Activated CD4-positive, alpha-beta memory T cell treated with anti-CD3 and anti-CD28 coated beads, Interleukin-2, amount 10 ng/mL, durations not matched to agents 7 days and 5 days (primary cell): ENCODE measurements at regions not wholly inside any gene's neighbourhood (a gene's known extent, or its start where the extent isn't known, plus 50 kb on each side); places are given as distances from the start of the nearest gene placed in this dataset.
"Not testable (repeated sequence)": the region's sequence is repeated elsewhere in the genome, so short reads cannot be mapped to it uniquely, and the experiment has no call there.

ENCODE experiments used
- CTCF ChIA-PET: fragments of 350-600 bp; sonication (Branson Sonifier 250); formaldehyde crosslinking; loops from one replicate; lab custom pipeline; 2021; ENCODE audit warnings: antibody characterized with exemption, inconsistent platforms; lab: Charles Lee
- POLR2A ChIA-PET: fragments of 350-600 bp; sonication (Branson Sonifier 250); formaldehyde crosslinking; loops from one replicate; lab custom pipeline; 2021; ENCODE audit warnings: antibody characterized with exemption; lab: Charles Lee
- DNase-seq: peaks from one replicate; pipeline ENCODE4 v3.0.0-alpha.2; 2020
- H3K27ac Mint-ChIP-seq: one replicate; pipeline ENCODE4 v1.8.0; 2021; ENCODE audit warnings: mild to moderate bottlenecking, mixed read lengths
- H3K27me3 Mint-ChIP-seq: one replicate; pipeline ENCODE4 v1.8.0; 2021; ENCODE audit warnings: mixed read lengths
- H3K36me3 Mint-ChIP-seq: one replicate; pipeline ENCODE4 v1.8.0; 2021; ENCODE audit warnings: low read depth, mixed read lengths
- H3K4me1 Mint-ChIP-seq: one replicate; pipeline ENCODE4 v1.8.0; 2021; ENCODE audit warnings: mixed read lengths
- H3K4me3 Mint-ChIP-seq: one replicate; pipeline ENCODE4 v1.8.0; 2021; ENCODE audit warnings: mild to moderate bottlenecking, mixed read lengths
- H3K9me3 Mint-ChIP-seq: one replicate; pipeline ENCODE4 v1.8.0; 2021; ENCODE audit warnings: mixed read lengths

DNA sequence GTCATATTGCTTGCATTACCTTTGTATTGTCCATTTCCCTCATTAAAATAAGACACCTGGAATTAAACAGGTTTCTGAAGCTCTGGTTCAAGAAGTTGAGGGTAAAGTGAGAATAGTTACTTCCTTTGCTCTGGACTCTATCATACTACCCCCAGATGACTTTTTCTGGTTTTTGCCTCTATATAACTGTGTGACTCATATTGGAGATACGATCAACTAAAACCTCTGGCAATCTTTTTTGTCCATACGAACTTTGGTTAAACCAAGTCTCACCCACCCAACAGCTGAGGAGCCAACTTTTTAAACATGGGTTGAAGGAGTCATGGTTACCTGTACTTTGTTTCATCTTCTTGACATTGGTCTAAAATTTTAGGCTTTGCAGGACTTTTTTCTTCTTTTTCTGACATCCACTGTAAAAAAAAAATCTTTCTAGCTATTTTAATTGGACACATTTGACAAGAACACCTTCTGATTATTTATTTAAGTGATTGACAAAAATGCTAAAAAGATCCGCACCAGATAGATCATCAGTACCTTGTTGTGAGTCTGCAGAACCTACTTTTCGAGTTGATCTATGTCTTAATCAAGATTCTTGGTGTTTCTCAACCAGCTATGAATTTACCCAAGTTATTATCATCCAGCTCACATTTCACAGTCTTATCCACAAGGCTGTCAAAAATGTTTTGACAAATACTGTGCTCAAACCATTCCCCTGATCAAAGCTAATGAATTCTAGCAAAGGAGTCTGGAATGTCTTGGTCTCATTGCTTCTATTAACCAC lies 166.0 kb downstream of the IPO8 start:
- no peak for DNase-seq
- no peaks in the 10 kb centered on the region for H3K4me1 Mint-ChIP-seq
- H3K27me3 Mint-ChIP-seq: no peaks in the 10 kb centered on the region
- CTCF ChIA-PET: no interaction called here
- H3K9me3 Mint-ChIP-seq: no peaks in the 10 kb centered on the region
- POLR2A ChIA-PET: no interaction called here
- H3K27ac Mint-ChIP-seq: no peak overlapping the region
- H3K36me3 Mint-ChIP-seq: no peaks in the 10 kb centered on the region
- no peak overlapping the region for H3K4me3 Mint-ChIP-seq

- H3K4me3 Mint-ChIP-seq: no peak overlapping the region
- no peaks in the 10 kb centered on the region for H3K4me1 Mint-ChIP-seq
- no peak overlapping the region for H3K27ac Mint-ChIP-seq
- DNase-seq: no peak
- H3K9me3 Mint-ChIP-seq: no peaks in the 10 kb centered on the region
- no peaks in the 10 kb centered on the region for H3K36me3 Mint-ChIP-seq
- H3K27me3 Mint-ChIP-seq: no peaks in the 10 kb centered on the region
- POLR2A ChIA-PET: no interaction called here
- CTCF ChIA-PET: no interaction called here
Measured at GRCh38 chr12:30525171-30525570, 170.5 kb downstream of the IPO8 start.

DNA sequence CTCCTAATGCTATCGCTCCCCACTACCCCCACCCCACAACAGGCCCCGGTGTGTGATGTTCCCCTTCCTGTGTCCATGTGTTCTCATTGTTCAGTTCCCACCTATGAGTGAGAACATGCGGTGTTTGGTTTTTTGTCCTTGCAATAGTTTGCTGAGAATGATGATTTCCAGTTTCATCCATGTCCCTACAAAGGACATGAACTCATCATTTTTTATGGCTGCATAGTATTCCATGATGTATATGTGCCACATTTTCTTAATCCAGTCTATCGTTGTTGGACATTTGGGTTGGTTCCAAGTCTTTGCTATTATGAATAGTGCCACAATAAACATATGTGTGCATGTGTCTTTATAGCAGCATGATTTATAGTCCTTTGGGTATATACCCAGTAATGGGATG lies 175.4 kb downstream of the IPO8 start:
- POLR2A ChIA-PET, H3K27me3 Mint-ChIP-seq: not testable (repeated sequence)

GRCh38 chr12:30519535-30519934 lies 176.1 kb downstream of the IPO8 start:
- DNase-seq: no peak
- Mint-ChIP-seq H3K9me3 (no peaks in the 10 kb centered on the region), H3K27ac (no peak overlapping the region), H3K36me3 (no peaks in the 10 kb centered on the region), H3K4me3 (no peak overlapping the region), H3K27me3 (no peaks in the 10 kb centered on the region), H3K4me1 (no peaks in the 10 kb centered on the region)
- POLR2A ChIA-PET: no interaction called here
- CTCF ChIA-PET: no interaction called here

More for the DNA sequence above, 175.4 kb downstream of the IPO8 start:
- H3K9me3 Mint-ChIP-seq, DNase-seq, H3K4me3 Mint-ChIP-seq, H3K36me3 Mint-ChIP-seq, CTCF ChIA-PET, H3K4me1 Mint-ChIP-seq, H3K27ac Mint-ChIP-seq: not testable (repeated sequence)

DNA sequence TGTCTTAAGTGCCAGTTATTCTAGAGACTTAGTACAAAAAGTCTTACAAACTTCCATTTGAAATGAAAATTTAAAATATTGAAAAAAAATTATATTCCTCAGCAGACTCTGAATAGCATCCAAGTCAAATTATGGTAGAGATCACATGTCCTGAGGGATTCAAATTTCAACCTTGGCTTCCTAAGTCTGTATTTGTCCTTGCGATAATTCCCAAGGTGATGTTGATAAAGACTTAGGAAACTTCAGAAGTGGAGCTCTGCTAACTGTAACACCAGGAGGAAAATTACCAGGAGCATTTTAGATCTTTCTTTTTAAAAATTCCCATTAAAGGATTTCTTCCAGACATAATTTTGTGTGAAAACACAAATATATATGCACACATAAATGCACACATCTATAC lies 178.3 kb downstream of the IPO8 start:
- Mint-ChIP-seq H3K36me3 (no peaks in the 10 kb centered on the region), H3K27ac (no peak overlapping the region), H3K27me3 (no peaks in the 10 kb centered on the region), H3K4me3 (no peak overlapping the region), H3K4me1 (no peaks in the 10 kb centered on the region), H3K9me3 (no peaks in the 10 kb centered on the region)
- no peak for DNase-seq
- ChIA-PET CTCF (interaction anchor here (0.5 kb wide), 1 partner anchor 99 kb away, joined by 3 read pairs; no protein-coding TSS in a partner anchor), POLR2A (no interaction called here)

- Mint-ChIP-seq H3K27me3 (no peaks in the 10 kb centered on the region), H3K36me3 (no peaks in the 10 kb centered on the region), H3K4me3 (no peak overlapping the region), H3K27ac (no peak overlapping the region), H3K9me3 (no peaks in the 10 kb centered on the region), H3K4me1 (no peaks in the 10 kb centered on the region)
- CTCF ChIA-PET: no interaction called here
- no peak for DNase-seq
- POLR2A ChIA-PET: no interaction called here
Measured at GRCh38 chr12:30515351-30515750, 180.3 kb downstream of the IPO8 start.

DNA sequence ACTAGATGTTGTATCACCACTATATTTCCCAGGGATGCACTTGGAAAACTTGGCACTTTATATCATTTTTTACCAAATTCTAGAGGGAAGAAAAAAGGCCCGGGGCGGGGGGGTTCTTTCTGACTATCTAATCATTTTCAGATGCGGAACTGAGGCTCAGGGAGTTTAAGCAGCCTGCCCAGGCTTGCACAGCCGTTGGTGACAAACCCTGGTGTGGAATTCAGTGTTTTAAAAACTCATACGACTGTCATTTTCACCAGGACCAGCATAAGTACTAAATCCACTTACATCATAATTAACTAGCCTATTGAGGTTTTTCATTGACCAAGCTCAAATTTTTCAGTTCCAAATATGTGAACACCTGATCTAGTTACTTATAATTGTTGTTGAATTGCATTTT lies 181.0 kb downstream of the IPO8 start:
- Mint-ChIP-seq H3K27ac (no peak overlapping the region), H3K4me3 (no peak overlapping the region), H3K36me3 (no peaks in the 10 kb centered on the region), H3K4me1 (no peaks in the 10 kb centered on the region), H3K27me3 (no peaks in the 10 kb centered on the region), H3K9me3 (no peaks in the 10 kb centered on the region)
- no peak for DNase-seq
- ChIA-PET POLR2A (no interaction called here), CTCF (no interaction called here)

- ChIA-PET POLR2A (no interaction called here), CTCF (no interaction called here)
- no peak for DNase-seq
- Mint-ChIP-seq H3K27ac (no peak overlapping the region), H3K4me3 (no peak overlapping the region), H3K27me3 (peaks cover 3% of the 10 kb centered on the region), H3K36me3 (no peaks in the 10 kb centered on the region), H3K4me1 (no peaks in the 10 kb centered on the region), H3K9me3 (no peaks in the 10 kb centered on the region)
Measured at GRCh38 chr12:30508205-30508967, 187.3 kb downstream of the IPO8 start.

DNA sequence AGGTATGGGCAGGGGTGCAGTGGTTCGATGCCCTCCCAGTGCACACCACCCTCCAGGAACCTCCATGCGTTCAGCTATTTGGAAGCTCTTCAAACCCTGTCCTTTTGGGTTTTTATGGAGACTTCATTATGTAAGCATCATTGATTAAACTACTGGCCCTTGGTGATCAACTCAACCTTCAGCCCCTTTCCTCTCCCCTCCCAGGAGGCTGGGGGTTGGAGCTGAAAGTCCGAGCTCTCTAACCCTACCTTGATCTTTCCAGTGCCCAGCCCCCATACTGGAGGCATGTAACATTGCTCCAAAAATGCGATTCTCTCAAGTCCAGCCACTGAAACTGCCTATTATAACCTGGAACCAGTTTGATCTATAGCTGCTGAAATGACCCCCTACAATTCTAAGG lies 188.1 kb downstream of the IPO8 start:
- DNase-seq: no peak
- ChIA-PET CTCF (no interaction called here), POLR2A (no interaction called here)
- no peak overlapping the region for H3K4me3 Mint-ChIP-seq
- H3K27me3 Mint-ChIP-seq: peaks cover 3% of the 10 kb centered on the region
- no peaks in the 10 kb centered on the region for H3K4me1 Mint-ChIP-seq
- no peaks in the 10 kb centered on the region for H3K9me3 Mint-ChIP-seq
- H3K27ac Mint-ChIP-seq: no peak overlapping the region
- no peaks in the 10 kb centered on the region for H3K36me3 Mint-ChIP-seq

GRCh38 chr12:30506411-30506810 lies 189.3 kb downstream of the IPO8 start:
- DNase-seq: no peak
- ChIA-PET CTCF (no interaction called here), POLR2A (no interaction called here)
- Mint-ChIP-seq H3K27ac (no peak overlapping the region), H3K27me3 (peaks cover 4% of the 10 kb centered on the region), H3K36me3 (no peaks in the 10 kb centered on the region), H3K4me1 (no peaks in the 10 kb centered on the region), H3K4me3 (no peak overlapping the region), H3K9me3 (no peaks in the 10 kb centered on the region)

DNA sequence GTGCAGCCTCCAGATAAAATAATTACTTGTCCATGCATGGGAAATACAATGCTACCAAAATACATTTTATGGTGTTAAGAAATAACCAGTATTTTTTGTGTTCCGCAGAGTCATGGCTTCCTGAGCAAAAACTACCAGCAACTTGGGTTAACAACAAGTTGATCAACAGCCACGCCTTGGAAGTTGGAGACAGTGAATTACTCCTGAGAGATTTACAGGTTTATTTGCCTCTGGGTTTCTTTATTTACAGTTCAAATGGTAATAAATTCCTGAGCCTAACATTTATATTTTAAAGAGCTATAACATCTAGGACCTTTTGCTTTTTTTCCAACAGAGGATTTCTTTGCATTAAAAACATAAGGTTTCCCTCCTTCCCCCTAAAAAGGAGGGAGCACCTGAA lies 194.0 kb downstream of the IPO8 start:
- Mint-ChIP-seq H3K4me3 (no peak overlapping the region), H3K27ac (no peak overlapping the region), H3K36me3 (no peaks in the 10 kb centered on the region), H3K4me1 (no peaks in the 10 kb centered on the region), H3K27me3 (peaks cover 4% of the 10 kb centered on the region), H3K9me3 (no peaks in the 10 kb centered on the region)
- no peak for DNase-seq
- ChIA-PET POLR2A (no interaction called here), CTCF (no interaction called here)

GRCh38 chr12:30500532-30500931 lies 195.1 kb downstream of the IPO8 start:
- Mint-ChIP-seq H3K27me3 (peaks cover 1% of the 10 kb centered on the region), H3K4me1 (no peaks in the 10 kb centered on the region)
- CTCF ChIA-PET: no interaction called here

GRCh38 chr12:30485230-30485890 lies 210.3 kb downstream of the IPO8 start:
- ChIA-PET CTCF (no interaction called here), POLR2A (no interaction called here)
- no peak overlapping the region for H3K27ac Mint-ChIP-seq
- H3K4me3 Mint-ChIP-seq: no peak overlapping the region
- H3K4me1 Mint-ChIP-seq: no peaks in the 10 kb centered on the region
- H3K9me3 Mint-ChIP-seq: no peaks in the 10 kb centered on the region
- peaks cover 2% of the 10 kb centered on the region for H3K27me3 Mint-ChIP-seq
- no peak for DNase-seq
- H3K36me3 Mint-ChIP-seq: no peaks in the 10 kb centered on the region

More at GRCh38 chr12:30500532-30500931, 195.1 kb downstream of the IPO8 start:
- no peak overlapping the region for H3K27ac Mint-ChIP-seq
- no peak for DNase-seq
- POLR2A ChIA-PET: no interaction called here
- no peak overlapping the region for H3K4me3 Mint-ChIP-seq
- no peaks in the 10 kb centered on the region for H3K9me3 Mint-ChIP-seq
- no peaks in the 10 kb centered on the region for H3K36me3 Mint-ChIP-seq
